DOHH2 (cell line): ENCODE measurements at regions not wholly inside any gene's neighbourhood (a gene's known extent, or its start where the extent isn't known, plus 50 kb on each side); places are given as distances from the start of the nearest gene placed in this dataset.

ENCODE experiments used
- H3F3A ChIP-seq: fragments of 200-600 bp; sonication (generic), shearing (Covaris generic); 2 replicates; pipeline ENCODE4 v1.6.0; 2016; ENCODE audit warnings: antibody characterized with exemption, mild to moderate bottlenecking; ENCODE audit not compliant: control insufficient read depth, insufficient read depth
- H3K27ac ChIP-seq: fragments of 200-600 bp; sonication (generic); 2 replicates; pipeline ENCODE4 v1.5.1; 2014; ENCODE audit warnings: low read depth, mild to moderate bottlenecking, low read length, moderate library complexity
- H3K27me3 ChIP-seq: fragments of 200-600 bp; sonication (generic); 2 replicates; pipeline ENCODE4 v1.6.1; 2014; ENCODE audit warnings: mild to moderate bottlenecking, low read length, mixed read lengths; ENCODE audit not compliant: control insufficient read depth
- H3K36me3 ChIP-seq: fragments of 200-600 bp; sonication (generic); 2 replicates; pipeline ENCODE4 v1.6.1; 2014; ENCODE audit warnings: mild to moderate bottlenecking, low read length, moderate library complexity, mixed read lengths; ENCODE audit not compliant: control insufficient read depth
- H3K4me1 ChIP-seq: fragments of 200-600 bp; sonication (generic); 2 replicates; pipeline ENCODE4 v1.6.1; 2014; ENCODE audit warnings: mild to moderate bottlenecking, low read length, mixed read lengths; ENCODE audit not compliant: control insufficient read depth
- H3K4me2 ChIP-seq: fragments of 200-600 bp; sonication (generic); 2 replicates; pipeline ENCODE4 v1.6.0; 2014; ENCODE audit warnings: mild to moderate bottlenecking, low read length, moderate library complexity
- H3K4me3 ChIP-seq: fragments of 200-600 bp; sonication (generic); 2 replicates; pipeline ENCODE4 v1.5.1; 2014; ENCODE audit warnings: mild to moderate bottlenecking, low read length, mixed read lengths
- H3K79me2 ChIP-seq: fragments of 200-600 bp; sonication (generic); 2 replicates; pipeline ENCODE4 v1.6.1; 2014; ENCODE audit warnings: mild to moderate bottlenecking, low read length, mixed read lengths; ENCODE audit not compliant: control insufficient read depth
- H3K9me2 ChIP-seq: fragments of 200-600 bp; sonication (generic); replicated peaks from 2 replicates; pipeline ENCODE4 v1.6.1; 2014; ENCODE audit warnings: mild to moderate bottlenecking, low read length, mixed read lengths; ENCODE audit not compliant: control insufficient read depth
- H3K9me3 ChIP-seq: fragments of 200-600 bp; sonication (generic); 2 replicates; pipeline ENCODE4 v1.6.1; 2014; ENCODE audit warnings: antibody characterized with exemption, low read length, mixed read lengths; ENCODE audit not compliant: control insufficient read depth, insufficient read depth
- H4K20me1 ChIP-seq: fragments of 200-600 bp; sonication (generic); 2 replicates; pipeline ENCODE4 v1.6.0; 2014; ENCODE audit warnings: low read depth, mild to moderate bottlenecking, antibody characterized with exemption, low read length, moderate library complexity; ENCODE audit not compliant: control insufficient read depth, insufficient read depth
- EZH2phosphoT487 ChIP-seq: fragments of 200-600 bp; sonication (generic); IDR thresholded peaks from 2 replicates; pipeline ENCODE4 v1.6.1; 2017; ENCODE audit warnings: borderline replicate concordance, mild to moderate bottlenecking, antibody characterized with exemption, low read length, moderate library complexity, mixed read lengths
- TF ChIP-seq, protein P1 (sequence below): fragments of 200-600 bp; sonication (generic); IDR thresholded peaks from one replicate; pipeline ENCODE4 v1.5.1; 2014; ENCODE audit warnings: antibody characterized with exemption, mild to moderate bottlenecking, low read depth, low read length; ENCODE audit not compliant: poor library complexity, severe bottlenecking

DNA sequence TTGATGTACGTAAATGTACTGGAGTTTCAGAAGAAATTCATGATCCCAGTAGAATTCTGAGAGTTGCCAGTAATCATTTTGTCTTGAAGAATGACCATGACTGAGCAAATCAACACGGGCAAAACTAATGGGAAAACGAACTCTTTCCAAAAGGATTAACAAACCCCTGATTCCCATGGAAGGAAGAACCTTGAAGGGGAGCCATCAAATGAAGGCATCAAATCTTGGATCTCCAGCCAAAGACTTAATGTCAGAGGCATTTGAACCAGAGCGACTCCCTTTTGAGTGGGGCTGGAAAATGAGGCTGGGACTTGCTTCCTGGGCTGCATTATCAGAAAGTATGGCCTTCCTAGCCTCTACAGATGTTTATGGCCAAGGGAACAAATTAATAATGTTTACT, 364.4 kb upstream of the PRKCQ start:
- Histone ChIP-seq H3K9me2 (no peaks in the 10 kb centered on the region), H3K36me3 (no peaks in the 10 kb centered on the region), H3K4me2 (no peak overlapping the region), H3F3A (no peaks in the 10 kb centered on the region), H3K4me1 (peaks cover 6% of the 10 kb centered on the region), H3K27me3 (peaks cover 2% of the 10 kb centered on the region), H3K9me3 (no peaks in the 10 kb centered on the region), H3K79me2 (no peaks in the 10 kb centered on the region), H3K4me3 (no peak overlapping the region), H4K20me1 (no peaks in the 10 kb centered on the region), H3K27ac (no peak overlapping the region)
- TF ChIP-seq EZH2phosphoT487, result no peak
- TF ChIP-seq, protein P1, sequence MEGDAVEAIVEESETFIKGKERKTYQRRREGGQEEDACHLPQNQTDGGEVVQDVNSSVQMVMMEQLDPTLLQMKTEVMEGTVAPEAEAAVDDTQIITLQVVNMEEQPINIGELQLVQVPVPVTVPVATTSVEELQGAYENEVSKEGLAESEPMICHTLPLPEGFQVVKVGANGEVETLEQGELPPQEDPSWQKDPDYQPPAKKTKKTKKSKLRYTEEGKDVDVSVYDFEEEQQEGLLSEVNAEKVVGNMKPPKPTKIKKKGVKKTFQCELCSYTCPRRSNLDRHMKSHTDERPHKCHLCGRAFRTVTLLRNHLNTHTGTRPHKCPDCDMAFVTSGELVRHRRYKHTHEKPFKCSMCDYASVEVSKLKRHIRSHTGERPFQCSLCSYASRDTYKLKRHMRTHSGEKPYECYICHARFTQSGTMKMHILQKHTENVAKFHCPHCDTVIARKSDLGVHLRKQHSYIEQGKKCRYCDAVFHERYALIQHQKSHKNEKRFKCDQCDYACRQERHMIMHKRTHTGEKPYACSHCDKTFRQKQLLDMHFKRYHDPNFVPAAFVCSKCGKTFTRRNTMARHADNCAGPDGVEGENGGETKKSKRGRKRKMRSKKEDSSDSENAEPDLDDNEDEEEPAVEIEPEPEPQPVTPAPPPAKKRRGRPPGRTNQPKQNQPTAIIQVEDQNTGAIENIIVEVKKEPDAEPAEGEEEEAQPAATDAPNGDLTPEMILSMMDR, result no peak

DNA sequence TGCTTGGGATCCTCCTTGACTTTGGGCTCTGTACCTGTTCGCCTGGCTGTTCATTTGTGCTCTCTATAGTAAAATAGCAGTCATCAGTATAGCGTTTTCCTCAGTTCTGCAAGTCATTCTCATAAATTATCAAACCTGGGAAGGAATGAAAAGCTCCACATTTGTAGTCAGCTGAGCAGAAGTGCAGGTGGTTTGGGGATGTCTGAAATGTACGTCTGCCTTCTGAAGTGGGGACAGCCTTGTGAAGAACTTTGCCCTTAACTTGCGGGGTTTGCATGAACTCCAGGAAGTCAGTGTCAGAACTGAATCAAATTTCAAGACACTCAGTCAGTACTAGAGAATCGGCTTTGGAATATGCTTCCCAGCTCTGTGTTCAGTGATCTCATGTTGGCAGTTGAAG, 358.3 kb upstream of the PRKCQ start:
- TF ChIP-seq, protein P1, result no peak
- TF ChIP-seq EZH2phosphoT487, result no peak
- Histone ChIP-seq H3K9me2 (no peaks in the 10 kb centered on the region), H3K79me2 (no peaks in the 10 kb centered on the region), H3F3A (no peaks in the 10 kb centered on the region), H3K4me2 (no peak overlapping the region), H3K4me1 (peaks cover 9% of the 10 kb centered on the region), H3K4me3 (no peak overlapping the region), H3K27ac (no peak overlapping the region), H3K36me3 (no peaks in the 10 kb centered on the region), H3K9me3 (peaks cover 4% of the 10 kb centered on the region; the same call in 1 of the 2 replicates), H4K20me1 (no peaks in the 10 kb centered on the region), H3K27me3 (peaks cover 3% of the 10 kb centered on the region; the same call in 1 of the 2 replicates)

DNA sequence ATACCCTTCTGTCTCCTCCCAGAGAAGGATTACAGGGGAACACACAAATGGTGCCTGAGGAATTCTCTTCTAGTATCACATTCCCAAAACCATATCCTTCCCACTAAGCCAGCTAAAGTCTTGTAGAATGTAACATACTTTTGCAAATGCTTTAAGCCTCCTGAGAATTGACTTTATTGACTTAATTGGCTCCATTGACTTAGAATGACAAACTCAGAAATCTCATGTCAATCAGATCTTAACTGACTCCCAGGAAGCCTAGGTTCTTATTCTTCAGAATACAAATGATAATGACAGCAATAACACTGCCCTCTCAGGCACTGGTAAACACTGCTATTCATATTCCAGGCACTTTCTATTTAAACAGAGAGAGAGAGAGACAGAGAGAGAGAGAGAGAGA, 356.9 kb upstream of the PRKCQ start:
- no peak for TF ChIP-seq EZH2phosphoT487
- TF ChIP-seq, protein P1, result no peak
- Histone ChIP-seq H3K4me2 (no peak overlapping the region), H3K27me3 (peaks cover 3% of the 10 kb centered on the region; the same call in 1 of the 2 replicates), H3K79me2 (no peaks in the 10 kb centered on the region), H3K9me2 (no peaks in the 10 kb centered on the region), H3K4me3 (no peak overlapping the region), H3K27ac (no peak overlapping the region), H3F3A (no peaks in the 10 kb centered on the region), H3K9me3 (peaks cover 4% of the 10 kb centered on the region; the same call in 1 of the 2 replicates), H4K20me1 (no peaks in the 10 kb centered on the region), H3K36me3 (no peaks in the 10 kb centered on the region), H3K4me1 (peaks cover 9% of the 10 kb centered on the region)
